Left lung (tissue), 4 donors: ENCODE measurements at regions not wholly inside any gene's neighbourhood (a gene's known extent, or its start where the extent isn't known, plus 50 kb on each side); places are given as distances from the start of the nearest gene placed in this dataset.
"Not testable (repeated sequence)": the region's sequence is repeated elsewhere in the genome, so short reads cannot be mapped to it uniquely, and the experiment has no call there.

Experiments used
- ATAC-seq: fragments of 200-7000 bp; cut with Tn5 transposase; one replicate; pipeline ENCODE4 v1.9.1; 2020; ENCODE audit warnings: moderate library complexity
- DNase-seq, 4 donors: peaks; one replicate each; pipeline ENCODE4 v3.0.0-alpha.2; 2013 to 2020
- H3K27ac ChIP-seq, 2 donors: fragments of 200-600 bp; sonication (generic) in 1 of 2; one replicate each; pipeline versions ENCODE4 v1.5.0 to v1.8.0; 2020 to 2021
- H3K27me3 ChIP-seq, 2 donors: fragments of 200-600 bp; sonication (generic) in 1 of 2; one replicate each; pipeline versions ENCODE4 v1.5.0 to v1.8.0; 2020 to 2021
- H3K36me3 ChIP-seq, 2 donors: fragments of 200-600 bp; sonication (generic) in 1 of 2; one replicate each; pipeline versions ENCODE4 v1.5.0 to v1.8.0; 2020 to 2021
- H3K4me1 ChIP-seq, 2 donors: fragments of 200-600 bp; one replicate each; pipeline ENCODE4 v1.8.0; 2021
- H3K4me3 ChIP-seq, 2 donors: fragments of 200-600 bp; sonication (generic) in 1 of 2; one replicate each; pipeline versions ENCODE4 v1.5.0 to v1.8.0; 2020 to 2021; ENCODE audit warnings: mild to moderate bottlenecking in 1 of 2
- H3K9me3 ChIP-seq, 2 donors: fragments of 200-600 bp; sonication (generic) in 1 of 2; one replicate each; pipeline versions ENCODE4 v1.5.0 to v1.8.0; 2020 to 2021
- intact Hi-C, 2 donors: fragments of 100-400 bp; cut with DNase I; formaldehyde crosslinking; loops; one replicate each; pipeline versions ENCODE4 v1.11.2 to v1.14.2; 2022
- TF ChIP-seq, protein P1 (sequence below), 2 donors: fragments of 200-600 bp; sonication (generic) in 1 of 2; IDR thresholded peaks; one replicate each; pipeline versions ENCODE4 v1.5.0 to v1.8.0; 2021; ENCODE audit warnings: antibody characterized with exemption in 2 of 2
- donor health status: DM: no; HTN: yes; CAD: no.
- donor health status: DM: no; HTN: no; CAD: no.

DNA sequence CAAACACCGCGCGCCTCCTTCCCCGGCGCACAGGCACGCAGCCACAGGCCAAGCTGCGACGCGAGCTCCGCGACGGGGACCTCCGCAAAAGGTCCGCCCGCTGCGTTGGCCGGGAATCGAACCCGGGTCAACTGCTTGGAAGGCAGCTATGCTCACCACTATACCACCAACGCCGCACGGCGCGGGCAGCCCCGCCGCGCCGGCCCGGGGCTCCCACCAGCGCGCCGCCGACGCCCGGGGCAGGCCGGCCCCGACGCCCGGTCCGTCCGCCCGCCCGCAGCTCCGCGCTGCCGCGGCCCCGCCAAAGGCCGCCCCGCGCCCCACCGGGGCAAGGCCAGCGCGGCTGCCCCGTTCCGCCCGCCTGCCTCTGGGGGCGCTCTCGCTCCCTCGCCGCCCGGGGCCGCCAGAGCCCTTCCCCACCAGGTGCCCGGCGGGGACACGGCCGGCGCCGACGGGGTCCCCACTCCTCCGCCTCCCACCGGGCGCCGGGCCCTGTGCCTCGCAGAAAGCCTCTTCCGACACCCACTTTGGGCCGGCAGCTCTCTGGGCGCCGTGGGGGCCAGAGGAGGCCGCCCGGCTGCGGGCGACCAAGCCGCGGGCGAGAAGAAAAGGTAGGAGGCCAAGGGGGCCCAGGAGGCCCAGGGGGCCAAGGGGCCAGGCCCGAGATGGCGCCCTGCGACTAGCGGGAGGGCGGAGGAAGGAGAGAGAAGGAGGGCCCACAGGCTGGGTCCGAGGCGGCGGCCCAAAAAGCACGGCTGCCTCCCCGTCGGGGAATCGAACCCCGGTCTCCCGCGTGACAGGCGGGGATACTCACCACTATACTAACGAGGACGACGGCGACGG, 50.2 kb upstream of the FCGR2A start:
- H3K36me3 ChIP-seq, H3K9me3 ChIP-seq, DNase-seq, intact Hi-C loops, H3K27ac ChIP-seq, H3K4me1 ChIP-seq, H3K4me3 ChIP-seq: not testable (repeated sequence)
- peaks cover 5 to 32% of the 10 kb centered on the region in 2 donors for H3K27me3 ChIP-seq
- peak; percentile 53 for ATAC-seq

DNA sequence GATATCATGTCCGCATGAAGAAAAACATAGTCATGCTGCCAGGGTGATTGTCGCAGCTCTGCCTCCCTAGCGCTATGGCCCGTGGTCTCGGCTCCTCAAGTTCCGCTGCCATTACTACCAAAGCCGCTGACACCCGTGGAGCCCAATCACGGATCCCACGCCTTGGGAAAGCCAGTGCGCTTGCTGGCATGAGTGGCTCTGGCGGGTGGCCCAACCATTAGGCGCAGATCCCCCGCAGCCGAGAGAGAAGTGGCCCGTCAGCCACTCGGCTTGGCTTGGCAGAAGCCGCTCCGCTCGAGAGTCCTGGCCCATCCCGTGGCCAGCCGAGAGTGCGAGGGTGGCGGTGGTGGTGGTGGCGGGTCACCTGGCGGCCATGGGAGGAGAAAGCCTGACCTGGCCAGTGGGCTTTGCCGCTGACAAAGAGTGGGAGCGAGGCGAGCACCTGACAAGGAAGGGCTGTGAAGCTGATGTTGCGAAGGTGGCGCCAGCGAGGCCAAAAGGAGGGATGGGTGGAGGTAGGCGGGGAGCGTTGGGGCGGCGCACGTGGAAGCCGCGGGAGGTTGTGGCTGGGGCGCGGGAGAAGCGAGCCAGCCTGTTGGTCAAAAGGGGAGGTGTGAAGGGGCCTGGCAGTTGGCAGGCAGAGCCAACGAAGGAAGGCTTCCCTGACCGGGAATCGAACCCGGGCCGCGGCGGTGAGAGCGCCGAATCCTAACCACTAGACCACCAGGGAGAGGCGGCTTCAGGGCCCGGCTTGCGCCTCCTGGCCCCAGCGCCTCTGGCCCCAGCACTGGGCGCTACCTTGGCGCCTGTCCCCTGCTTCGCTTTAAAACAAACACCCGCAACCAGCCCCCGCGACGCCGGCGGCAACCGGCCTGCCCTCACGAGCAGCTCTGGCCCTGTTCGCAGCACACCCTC, 51.0 kb upstream of the FCGR2A start:
- H3K9me3 ChIP-seq, H3K27ac ChIP-seq, H3K36me3 ChIP-seq, intact Hi-C loops, H3K4me3 ChIP-seq, H3K4me1 ChIP-seq: not testable (repeated sequence)
- ATAC-seq (peak; percentile 86), DNase-seq (peak in 1 of 4 donors; percentile 82)
- H3K27me3 ChIP-seq, result peaks cover 5 to 23% of the 10 kb centered on the region in 2 donors

DNA sequence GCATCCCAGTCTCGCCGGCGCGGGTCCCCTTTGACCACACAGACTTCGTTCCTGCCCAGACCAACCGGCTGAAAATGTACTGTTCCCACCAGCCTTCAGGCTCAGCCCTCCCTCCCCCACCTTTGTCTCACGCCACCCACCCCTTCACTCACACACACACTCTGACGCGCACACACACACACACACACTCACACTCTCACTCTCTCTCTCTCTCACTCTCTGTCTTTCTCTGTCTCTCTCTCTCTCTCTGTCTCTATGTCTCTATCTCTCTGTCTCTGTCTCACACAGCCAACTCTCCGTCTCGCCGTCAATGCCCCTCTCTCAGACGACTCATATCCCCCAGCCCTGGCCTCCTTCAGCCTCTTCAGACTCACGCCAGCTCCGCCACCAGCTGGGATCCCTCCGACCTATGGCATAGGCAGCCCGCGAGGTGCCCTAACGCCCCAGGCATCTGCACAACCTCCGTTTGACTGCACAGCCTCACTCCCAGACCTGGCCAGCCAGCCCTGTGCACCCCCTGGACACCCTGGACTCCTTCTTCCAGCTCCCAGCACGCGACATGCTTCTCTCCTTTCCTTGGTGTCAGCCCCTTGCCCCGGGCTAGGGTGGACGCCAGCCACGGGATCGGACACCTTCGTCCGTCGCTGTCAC, 53.4 kb upstream of the FCGR2A start:
- H3K36me3 ChIP-seq, H3K27me3 ChIP-seq, DNase-seq, H3K4me1 ChIP-seq, H3K4me3 ChIP-seq, H3K9me3 ChIP-seq, intact Hi-C loops, ATAC-seq, H3K27ac ChIP-seq: not testable (repeated sequence)

DNA sequence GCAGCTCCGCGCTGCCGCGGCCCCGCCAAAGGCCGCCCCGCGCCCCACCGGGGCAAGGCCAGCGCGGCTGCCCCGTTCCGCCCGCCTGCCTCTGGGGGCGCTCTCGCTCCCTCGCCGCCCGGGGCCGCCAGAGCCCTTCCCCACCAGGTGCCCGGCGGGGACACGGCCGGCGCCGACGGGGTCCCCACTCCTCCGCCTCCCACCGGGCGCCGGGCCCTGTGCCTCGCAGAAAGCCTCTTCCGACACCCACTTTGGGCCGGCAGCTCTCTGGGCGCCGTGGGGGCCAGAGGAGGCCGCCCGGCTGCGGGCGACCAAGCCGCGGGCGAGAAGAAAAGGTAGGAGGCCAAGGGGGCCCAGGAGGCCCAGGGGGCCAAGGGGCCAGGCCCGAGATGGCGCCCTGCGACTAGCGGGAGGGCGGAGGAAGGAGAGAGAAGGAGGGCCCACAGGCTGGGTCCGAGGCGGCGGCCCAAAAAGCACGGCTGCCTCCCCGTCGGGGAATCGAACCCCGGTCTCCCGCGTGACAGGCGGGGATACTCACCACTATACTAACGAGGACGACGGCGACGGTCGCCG, 57.4 kb upstream of the FCGR2A start:
- ATAC-seq, H3K4me1 ChIP-seq, H3K9me3 ChIP-seq, H3K4me3 ChIP-seq, H3K36me3 ChIP-seq, H3K27me3 ChIP-seq, H3K27ac ChIP-seq, intact Hi-C loops, DNase-seq: not testable (repeated sequence)

DNA sequence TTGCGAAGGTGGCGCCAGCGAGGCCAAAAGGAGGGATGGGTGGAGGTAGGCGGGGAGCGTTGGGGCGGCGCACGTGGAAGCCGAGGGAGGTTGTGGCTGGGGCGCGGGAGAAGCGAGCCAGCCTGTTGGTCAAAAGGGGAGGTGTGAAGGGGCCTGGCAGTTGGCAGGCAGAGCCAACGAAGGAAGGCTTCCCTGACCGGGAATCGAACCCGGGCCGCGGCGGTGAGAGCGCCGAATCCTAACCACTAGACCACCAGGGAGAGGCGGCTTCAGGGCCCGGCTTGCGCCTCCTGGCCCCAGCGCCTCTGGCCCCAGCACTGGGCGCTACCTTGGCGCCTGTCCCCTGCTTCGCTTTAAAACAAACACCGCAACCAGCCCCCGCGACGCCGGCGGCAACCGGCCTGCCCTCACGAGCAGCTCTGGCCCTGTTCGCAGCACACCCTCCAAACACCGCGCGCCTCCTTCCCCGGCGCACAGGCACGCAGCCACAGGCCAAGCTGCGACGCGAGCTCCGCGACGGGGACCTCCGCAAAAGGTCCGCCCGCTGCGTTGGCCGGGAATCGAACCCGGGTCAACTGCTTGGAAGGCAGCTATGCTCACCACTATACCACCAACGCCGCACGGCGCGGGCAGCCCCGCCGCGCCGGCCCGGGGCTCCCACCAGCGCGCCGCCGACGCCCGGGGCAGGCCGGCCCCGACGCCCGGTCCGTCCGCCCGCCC, 58.1 kb upstream of the FCGR2A start:
- intact Hi-C loops, H3K27me3 ChIP-seq, H3K4me1 ChIP-seq, H3K9me3 ChIP-seq, DNase-seq, H3K4me3 ChIP-seq, H3K36me3 ChIP-seq, H3K27ac ChIP-seq: not testable (repeated sequence)
- peak; percentile 76 for ATAC-seq

DNA sequence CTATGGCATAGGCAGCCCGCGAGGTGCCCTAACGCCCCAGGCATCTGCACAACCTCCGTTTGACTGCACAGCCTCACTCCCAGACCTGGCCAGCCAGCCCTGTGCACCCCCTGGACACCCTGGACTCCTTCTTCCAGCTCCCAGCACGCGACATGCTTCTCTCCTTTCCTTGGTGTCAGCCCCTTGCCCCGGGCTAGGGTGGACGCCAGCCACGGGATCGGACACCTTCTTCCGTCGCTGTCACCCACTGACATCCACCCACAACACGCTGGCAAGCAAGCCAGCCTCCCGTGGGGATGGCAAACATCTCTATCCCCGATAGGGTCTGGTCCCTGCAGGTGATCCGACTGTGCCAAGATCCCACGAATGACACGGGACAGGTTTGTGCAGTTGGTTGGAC, 60.5 kb upstream of the FCGR2A start:
- H3K9me3 ChIP-seq, H3K36me3 ChIP-seq, H3K4me1 ChIP-seq, intact Hi-C loops, H3K27ac ChIP-seq, H3K4me3 ChIP-seq, ATAC-seq: not testable (repeated sequence)
- H3K27me3 ChIP-seq, result peaks cover 3 to 19% of the 10 kb centered on the region in 2 donors
- peak in 1 of 4 donors; percentile 83 for DNase-seq

DNA sequence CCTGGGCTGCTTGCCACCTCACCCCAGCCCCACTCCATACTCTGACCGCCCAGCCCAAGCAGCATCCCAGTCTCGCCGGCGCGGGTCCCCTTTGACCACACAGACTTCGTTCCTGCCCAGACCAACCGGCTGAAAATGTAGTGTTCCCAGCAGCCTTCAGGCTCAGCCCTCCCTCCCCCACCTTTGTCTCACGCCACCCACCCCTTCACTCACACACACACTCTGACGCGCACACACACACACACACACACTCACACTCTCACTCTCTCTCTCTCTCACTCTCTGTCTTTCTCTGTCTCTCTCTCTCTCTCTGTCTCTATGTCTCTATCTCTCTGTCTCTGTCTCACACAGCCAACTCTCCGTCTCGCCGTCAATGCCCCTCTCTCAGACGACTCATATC, 61.0 kb upstream of the FCGR2A start:
- ATAC-seq, H3K36me3 ChIP-seq, DNase-seq, H3K27ac ChIP-seq, H3K9me3 ChIP-seq, H3K4me3 ChIP-seq, intact Hi-C loops: not testable (repeated sequence)
- Histone ChIP-seq H3K27me3 (peaks cover 7 to 24% of the 10 kb centered on the region in 2 donors), H3K4me1 (peaks cover 0 to 12% of the 10 kb centered on the region in 2 donors)

DNA sequence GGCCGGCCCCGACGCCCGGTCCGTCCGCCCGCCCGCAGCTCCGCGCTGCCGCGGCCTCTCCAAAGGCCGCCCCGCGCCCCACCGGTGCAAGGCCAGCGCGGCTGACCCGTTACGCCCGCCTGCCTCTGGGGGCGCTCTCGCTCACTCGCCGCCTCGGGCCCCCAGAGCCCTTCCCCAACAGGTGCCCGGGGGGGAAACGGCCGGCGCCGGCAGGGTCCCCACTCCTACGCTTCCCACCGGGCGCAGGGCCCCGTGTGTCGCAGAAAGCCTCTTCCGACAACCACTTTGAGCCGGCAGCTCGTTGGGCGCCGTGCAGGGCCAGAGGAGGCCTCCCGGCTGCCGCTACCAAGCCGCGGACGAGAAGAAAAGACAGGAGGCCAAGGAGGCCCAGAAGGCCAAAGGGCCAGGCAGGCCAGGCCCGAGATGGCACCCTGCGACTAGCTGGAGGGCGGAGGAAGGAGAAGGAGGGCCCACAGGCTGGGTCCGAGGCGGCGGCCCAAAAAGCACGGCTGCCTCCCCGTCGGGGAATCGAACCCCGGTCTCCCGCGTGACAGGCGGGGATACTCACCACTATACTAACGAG, 64.9 kb upstream of the FCGR2A start:
- Histone ChIP-seq H3K36me3 (no peaks in the 10 kb centered on the region), H3K4me3 (peak overlapping the region; percentile 40 to 58), H3K27ac (peak overlapping the region; percentile 46 to 67), H3K27me3 (peaks cover 11 to 55% of the 10 kb centered on the region in 2 donors), H3K9me3 (no peaks in the 10 kb centered on the region), H3K4me1 (peaks cover 0 to 13% of the 10 kb centered on the region in 2 donors)
- DNase-seq (peak; percentile 40 to 91 (median 52)), ATAC-seq (peak; percentile 80)
- intact Hi-C loops, result no loop called here
- TF ChIP-seq, protein P1, sequence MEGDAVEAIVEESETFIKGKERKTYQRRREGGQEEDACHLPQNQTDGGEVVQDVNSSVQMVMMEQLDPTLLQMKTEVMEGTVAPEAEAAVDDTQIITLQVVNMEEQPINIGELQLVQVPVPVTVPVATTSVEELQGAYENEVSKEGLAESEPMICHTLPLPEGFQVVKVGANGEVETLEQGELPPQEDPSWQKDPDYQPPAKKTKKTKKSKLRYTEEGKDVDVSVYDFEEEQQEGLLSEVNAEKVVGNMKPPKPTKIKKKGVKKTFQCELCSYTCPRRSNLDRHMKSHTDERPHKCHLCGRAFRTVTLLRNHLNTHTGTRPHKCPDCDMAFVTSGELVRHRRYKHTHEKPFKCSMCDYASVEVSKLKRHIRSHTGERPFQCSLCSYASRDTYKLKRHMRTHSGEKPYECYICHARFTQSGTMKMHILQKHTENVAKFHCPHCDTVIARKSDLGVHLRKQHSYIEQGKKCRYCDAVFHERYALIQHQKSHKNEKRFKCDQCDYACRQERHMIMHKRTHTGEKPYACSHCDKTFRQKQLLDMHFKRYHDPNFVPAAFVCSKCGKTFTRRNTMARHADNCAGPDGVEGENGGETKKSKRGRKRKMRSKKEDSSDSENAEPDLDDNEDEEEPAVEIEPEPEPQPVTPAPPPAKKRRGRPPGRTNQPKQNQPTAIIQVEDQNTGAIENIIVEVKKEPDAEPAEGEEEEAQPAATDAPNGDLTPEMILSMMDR (IDR thresholded peaks at IDR 0.05), result peak; percentile 47 to 62
